Spleen (tissue), 7 donors: ENCODE measurements at regions not wholly inside any gene's neighbourhood (a gene's known extent, or its start where the extent isn't known, plus 50 kb on each side); places are given as distances from the start of the nearest gene placed in this dataset.

Experiments
- CTCF ChIP-seq, 11 experiments: fragments of 200-600 bp in 7 of 11; fragments of 450-650 bp in 4 of 11; sonication (generic) in 4 of 11; IDR thresholded peaks in 8 of 11; conservative IDR thresholded peaks in 3 of 11; 1 replicate in 7 of 11; 2 replicates in 4 of 11; pipeline versions ENCODE4 v1.4.0 to v1.8.0; 2016 to 2021; ENCODE audit warnings: antibody characterized with exemption in 11 of 11, inconsistent platforms in 4 of 11, mild to moderate bottlenecking in 1 of 11
- POLR2A ChIP-seq, 3 donors: fragments of 450-650 bp; IDR thresholded peaks; one replicate each; pipeline ENCODE4 v1.5.1; 2017; ENCODE audit warnings: antibody characterized with exemption in 3 of 3, mild to moderate bottlenecking in 1 of 3
- POLR2AphosphoS5 ChIP-seq, 3 donors: sonication (generic); formaldehyde crosslinking; IDR thresholded peaks; one replicate each; pipeline ENCODE4 v1.5.1; 2017; ENCODE audit warnings: antibody characterized with exemption in 3 of 3
- donor health status: DM: no; HTN: no; CAD: no; lungs with moderate emphysema.
- donor health status: DM: no; HTN: no; CAD: no.
- donor health status: DM: no; HTN: no; CAD: no.

GRCh38 chr1:214923278-214923915, 159.1 kb upstream of the KCNK2 start:
- TF ChIP-seq CTCF (IDR thresholded peaks at IDR 0.05 in 8 of 11, conservative IDR thresholded peaks at IDR 0.05 in 3 of 11) (no peak), POLR2A (IDR thresholded peaks at IDR 0.05) (no peak), POLR2AphosphoS5 (IDR thresholded peaks at IDR 0.05) (no peak)
